HG03469 (cell line): ENCODE measurements at regions not wholly inside any gene's neighbourhood (a gene's known extent, or its start where the extent isn't known, plus 50 kb on each side); places are given as distances from the start of the nearest gene placed in this dataset.

Experiments
- ATAC-seq: cut with Tn5 transposase; IDR thresholded peaks from one replicate; pipeline ENCODE4 v1.9.1; 2021; ENCODE audit warnings: mild to moderate bottlenecking, moderate library complexity, moderate number of reproducible peaks; ENCODE audit not compliant: unreplicated experiment

GRCh38 chr5:128591598-128592455, 53.8 kb upstream of the FBN2 start:
- no peak for ATAC-seq

- no peak for ATAC-seq
These were observed 58.0 kb upstream of the FBN2 start for GRCh38 chr5:128596071-128596470.

- ATAC-seq, result no peak
These were observed 59.1 kb upstream of the FBN2 start for GRCh38 chr5:128597156-128597555.

GRCh38 chr5:128613128-128613527, 75.1 kb upstream of the FBN2 start:
- ATAC-seq, result no peak

- ATAC-seq, result no peak
These were observed 75.7 kb upstream of the FBN2 start for GRCh38 chr5:128613766-128614165.

GRCh38 chr5:128615578-128615977, 77.5 kb upstream of the FBN2 start:
- ATAC-seq, result no peak

GRCh38 chr5:128626536-128627090, 88.6 kb upstream of the FBN2 start:
- no peak for ATAC-seq

- no peak for ATAC-seq
These were observed 89.9 kb upstream of the FBN2 start for GRCh38 chr5:128627939-128628338.

- ATAC-seq, result no peak
These were observed 91.1 kb upstream of the FBN2 start for GRCh38 chr5:128629157-128629556.

GRCh38 chr5:128630121-128630520, 92.1 kb upstream of the FBN2 start:
- ATAC-seq, result no peak

GRCh38 chr5:128631771-128632170, 93.7 kb upstream of the FBN2 start:
- no peak for ATAC-seq

- no peak for ATAC-seq
These were observed 94.2 kb upstream of the FBN2 start for GRCh38 chr5:128632264-128632663.

- ATAC-seq, result no peak
These were observed 95.9 kb upstream of the FBN2 start for GRCh38 chr5:128633901-128634300.

- ATAC-seq, result no peak
These were observed 97.3 kb upstream of the FBN2 start for GRCh38 chr5:128635379-128635778.

- ATAC-seq, result no peak
These were observed 98.3 kb upstream of the FBN2 start for GRCh38 chr5:128636361-128636760.

- ATAC-seq, result no peak
These were observed 99.0 kb upstream of the FBN2 start for GRCh38 chr5:128637031-128637430.

- ATAC-seq, result no peak
These were observed 103.8 kb upstream of the FBN2 start for GRCh38 chr5:128641861-128642260.

- no peak for ATAC-seq
These were observed 106.8 kb upstream of the FBN2 start for GRCh38 chr5:128644863-128645262.

GRCh38 chr5:128645581-128645980, 107.5 kb upstream of the FBN2 start:
- ATAC-seq, result no peak

GRCh38 chr5:128646176-128646575, 108.1 kb upstream of the FBN2 start:
- ATAC-seq, result no peak

- ATAC-seq, result no peak
These were observed 111.1 kb upstream of the FBN2 start for GRCh38 chr5:128649192-128649591.

- no peak for ATAC-seq
These were observed 125.0 kb upstream of the FBN2 start for GRCh38 chr5:128662997-128663396.
